ENCODE measurements at regions not wholly inside any gene's neighbourhood (a gene's known extent, or its start where the extent isn't known, plus 50 kb on each side); places are given as distances from the start of the nearest gene placed in this dataset.
A peak's percentile ranks its signal among the peaks of the same experiment; 100 is the strongest.

DNA sequence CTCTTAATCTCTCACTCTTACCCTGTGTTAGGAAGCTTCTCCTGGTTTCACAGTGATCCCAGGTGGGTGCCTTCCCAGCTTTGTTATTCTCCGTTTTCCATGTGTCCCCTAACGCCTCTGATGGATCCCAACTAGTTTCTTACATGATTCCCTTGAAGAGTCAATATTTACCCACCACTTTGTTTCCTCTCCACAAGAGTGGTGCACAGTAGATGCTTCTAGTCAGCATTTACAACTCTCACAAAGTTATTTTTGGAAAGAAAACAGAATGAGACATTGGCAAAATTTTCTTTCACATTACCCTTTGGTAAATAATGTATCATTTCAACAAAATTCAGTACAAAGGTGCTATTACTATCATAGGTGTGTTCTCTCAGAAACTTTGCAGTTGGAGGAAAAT lies 1611.1 kb upstream of the ZEB2 start:
- no peak for DNase-seq (ENCODE audit: low read depth)

DNA sequence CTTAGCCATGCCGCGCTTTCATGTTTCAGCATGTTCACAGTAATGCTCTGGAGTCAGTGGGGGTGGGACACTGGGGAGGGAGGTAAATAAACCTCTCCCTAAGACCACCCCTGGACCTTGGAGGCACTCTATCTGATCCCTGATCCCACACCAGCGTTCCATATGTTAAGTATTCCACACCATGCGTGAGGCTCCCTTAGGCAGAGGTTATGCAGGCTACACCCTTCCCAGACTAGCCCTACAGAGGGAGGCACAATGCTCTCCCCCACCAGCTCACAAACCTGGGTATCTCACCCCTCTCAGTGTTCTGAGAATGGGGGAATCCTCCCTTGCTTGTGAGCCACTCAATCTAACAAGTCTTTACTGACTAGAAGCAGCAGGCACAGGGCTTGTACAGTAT lies 1610.4 kb upstream of the ZEB2 start:
- no peak for DNase-seq (ENCODE audit: low read depth)

DNA sequence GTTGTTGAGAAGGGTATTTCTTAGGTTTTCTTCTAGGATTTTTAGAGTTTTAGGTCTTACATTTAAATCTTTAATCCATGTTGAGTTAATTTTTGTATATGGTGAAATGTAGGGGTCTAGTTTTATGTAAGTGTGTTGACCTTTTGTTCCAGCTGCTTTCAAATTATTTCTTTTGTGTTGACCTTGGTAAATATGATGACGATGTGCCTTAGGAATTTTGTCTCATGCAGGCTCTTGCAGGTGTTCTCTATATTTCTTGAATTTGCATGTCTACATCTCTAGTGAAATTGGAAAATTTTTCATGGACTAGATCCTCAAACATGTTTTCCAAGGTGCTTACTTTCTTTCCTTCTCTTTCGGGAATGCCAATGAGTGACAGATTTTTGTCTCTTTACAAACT lies 1609.3 kb upstream of the ZEB2 start:
- no peak for DNase-seq (ENCODE audit: low read depth)

DNA sequence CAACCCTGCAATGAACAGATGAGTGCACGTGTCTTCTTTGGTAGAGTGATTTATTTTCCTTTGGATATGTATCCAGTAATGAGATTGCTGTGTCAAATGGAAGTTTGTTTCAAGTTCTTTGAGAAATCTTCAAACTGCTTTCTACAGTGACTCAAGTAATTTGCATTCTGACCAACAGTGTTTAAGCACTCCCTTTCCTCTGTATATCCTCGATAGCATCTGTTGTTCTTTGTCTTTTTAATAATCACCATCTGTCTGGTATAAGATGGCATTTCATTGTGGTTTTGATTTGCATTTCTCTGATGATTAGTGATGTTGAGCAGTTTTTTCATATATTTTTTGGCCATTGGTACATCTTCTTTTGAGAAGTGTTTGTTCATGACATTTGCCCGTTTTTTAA lies 1608.3 kb upstream of the ZEB2 start:
- peak; percentile 4 for DNase-seq (ENCODE audit: low read depth)

DNA sequence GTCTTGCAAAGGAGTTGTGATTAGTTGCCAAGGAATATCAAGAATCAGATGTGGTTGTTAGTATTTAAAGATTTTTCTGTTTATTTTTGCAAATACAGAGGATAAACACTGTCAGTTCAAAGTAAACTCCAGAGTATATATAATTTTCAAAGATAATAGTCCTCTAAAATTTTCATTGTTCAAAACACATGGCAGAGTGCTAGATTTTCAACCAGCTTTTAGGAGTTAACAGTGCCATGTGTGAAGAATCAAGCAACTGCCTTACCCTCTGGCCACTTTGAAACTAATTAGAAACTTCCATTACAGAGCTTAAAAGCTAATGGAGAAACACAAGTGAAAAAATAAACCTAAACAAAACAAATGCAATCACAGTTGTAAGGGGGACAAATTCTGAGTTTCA lies 1605.6 kb upstream of the ZEB2 start:
- DNase-seq (ENCODE audit: low read depth) = no peak

DNA sequence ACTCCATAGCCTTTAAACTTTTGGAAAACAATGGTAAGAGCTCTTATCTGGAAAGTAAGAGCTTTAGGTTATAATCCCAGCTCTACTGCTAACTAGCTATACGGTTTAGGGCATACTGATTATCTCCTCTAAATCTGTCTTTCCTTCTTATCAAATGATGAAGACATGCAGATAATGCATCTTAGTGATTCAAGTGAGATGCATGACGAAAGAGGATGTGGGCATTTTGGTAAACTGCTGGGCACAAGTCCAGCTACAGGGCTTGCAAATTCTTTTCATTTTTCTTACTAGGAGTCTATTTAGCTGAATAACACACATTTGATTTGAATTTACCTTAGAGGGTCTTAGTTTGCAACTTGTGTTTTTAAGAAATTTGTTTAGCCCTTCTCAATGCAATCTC lies 1604.8 kb upstream of the ZEB2 start:
- DNase-seq (ENCODE audit: low read depth) = peak; percentile 87

DNA sequence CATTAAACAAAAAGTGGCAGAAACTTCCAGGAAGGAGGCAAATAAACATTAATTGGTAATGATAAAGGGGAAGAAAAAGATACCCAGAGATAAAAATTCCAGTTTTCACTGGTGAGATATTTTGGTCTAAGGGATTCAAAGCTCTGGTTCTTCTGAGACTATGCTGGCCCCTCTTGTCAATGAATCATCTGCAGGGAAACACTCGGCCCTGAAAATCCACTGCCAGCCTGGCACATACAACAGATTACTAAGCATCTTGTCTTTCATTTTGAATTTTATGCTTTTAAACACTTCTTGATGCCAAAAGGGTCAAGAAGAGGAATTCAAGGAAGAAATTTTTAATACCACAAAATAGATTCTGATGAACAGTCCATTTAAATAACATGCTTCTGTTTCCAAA lies 1603.8 kb upstream of the ZEB2 start:
- DNase-seq (ENCODE audit: low read depth) = no peak

DNA sequence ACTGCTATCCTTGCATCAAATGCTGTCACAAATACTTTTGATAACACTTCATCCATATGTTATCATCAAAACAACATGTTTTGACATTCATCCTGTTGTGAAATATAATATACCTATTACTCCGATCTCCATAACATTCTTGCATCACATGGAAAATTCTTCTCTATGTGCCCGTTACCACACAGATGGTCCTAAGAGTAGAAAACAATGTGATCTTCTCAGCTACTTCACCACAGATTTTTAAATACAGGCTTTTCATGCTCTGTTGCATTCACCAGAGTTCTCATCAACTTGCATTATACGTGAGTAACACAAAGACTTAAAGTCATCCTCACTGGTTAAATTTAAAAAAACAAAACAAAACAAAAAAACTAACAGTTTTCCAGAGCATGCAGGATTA lies 1603.3 kb upstream of the ZEB2 start:
- no peak for DNase-seq (ENCODE audit: low read depth)

DNA sequence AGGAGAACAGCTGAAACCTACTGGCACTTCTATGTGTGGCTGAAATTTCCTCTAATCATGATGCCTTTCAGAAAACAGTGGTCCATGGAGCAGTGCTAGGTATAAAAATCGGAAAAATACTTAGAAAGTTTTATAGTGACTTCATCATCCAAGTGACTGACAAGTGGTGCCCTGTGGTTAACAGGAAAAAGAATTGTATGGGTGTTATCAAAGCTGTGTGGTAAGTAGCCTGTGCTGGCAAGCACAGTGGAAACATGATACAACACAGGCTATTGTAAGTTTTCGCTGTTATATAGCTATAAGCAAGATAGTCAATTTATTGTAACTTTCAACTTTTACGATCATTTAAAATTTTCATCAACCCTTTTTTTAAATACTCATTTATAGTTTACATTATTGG lies 1599.7 kb upstream of the ZEB2 start:
- DNase-seq (ENCODE audit: low read depth) = no peak

DNA sequence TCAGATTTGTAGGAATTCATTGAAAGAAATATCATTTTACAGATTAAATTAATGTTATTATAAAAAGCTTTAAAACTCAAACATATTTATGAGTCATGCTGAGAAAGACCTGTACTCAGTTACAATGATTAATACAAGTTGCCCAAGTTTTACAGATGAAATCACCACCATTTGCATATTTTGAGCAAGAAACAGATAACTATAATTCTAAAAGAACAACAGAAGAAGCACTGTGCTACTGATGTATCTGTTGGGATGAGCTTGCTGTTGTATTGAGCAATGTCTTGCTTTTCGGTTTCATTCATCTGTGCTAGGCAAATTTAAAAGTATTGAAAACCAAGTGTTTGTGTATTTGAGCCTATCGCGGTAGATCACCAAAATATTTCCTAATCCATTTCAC lies 1589.1 kb upstream of the ZEB2 start:
- peak; percentile 53 for DNase-seq (ENCODE audit: low read depth)

DNA sequence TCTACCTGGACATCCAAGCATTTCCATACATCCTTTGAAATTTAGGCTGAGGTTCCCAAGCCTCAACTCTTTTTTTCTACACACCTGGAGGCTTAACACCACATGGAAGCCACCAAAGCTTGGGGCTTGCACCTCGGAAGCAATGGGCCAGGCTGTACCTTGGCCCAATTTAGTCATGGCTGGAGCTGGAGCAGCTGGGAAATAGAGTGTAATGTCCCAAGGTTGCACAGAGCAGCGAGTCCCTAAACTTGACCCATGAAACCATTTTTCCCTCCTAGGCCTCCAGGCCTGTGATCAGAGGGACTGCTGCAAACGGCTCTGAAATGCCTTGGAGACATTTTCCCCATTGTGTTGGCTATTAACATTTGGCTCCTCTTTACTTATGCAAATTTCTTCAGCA lies 1574.3 kb upstream of the ZEB2 start:
- no peak for DNase-seq (ENCODE audit: low read depth)

DNA sequence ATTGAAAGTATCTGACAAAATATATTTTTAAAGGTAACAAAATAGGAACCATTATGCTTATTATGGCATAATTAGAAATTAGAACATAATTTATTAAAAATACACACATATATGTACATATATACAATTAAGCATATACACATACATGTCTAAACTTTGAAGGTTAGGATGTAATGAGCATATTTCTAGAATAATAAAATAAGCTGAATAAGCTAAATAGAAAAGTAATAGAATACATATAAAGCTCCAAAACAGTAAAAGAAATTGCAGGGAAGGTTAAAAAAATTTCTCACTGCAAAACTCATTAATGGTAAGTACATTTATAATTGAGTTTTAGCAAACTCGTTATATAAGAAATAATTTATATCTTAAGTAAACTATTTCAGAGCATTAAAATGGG lies 1561.5 kb upstream of the ZEB2 start:
- no peak for DNase-seq (ENCODE audit: low read depth)

DNA sequence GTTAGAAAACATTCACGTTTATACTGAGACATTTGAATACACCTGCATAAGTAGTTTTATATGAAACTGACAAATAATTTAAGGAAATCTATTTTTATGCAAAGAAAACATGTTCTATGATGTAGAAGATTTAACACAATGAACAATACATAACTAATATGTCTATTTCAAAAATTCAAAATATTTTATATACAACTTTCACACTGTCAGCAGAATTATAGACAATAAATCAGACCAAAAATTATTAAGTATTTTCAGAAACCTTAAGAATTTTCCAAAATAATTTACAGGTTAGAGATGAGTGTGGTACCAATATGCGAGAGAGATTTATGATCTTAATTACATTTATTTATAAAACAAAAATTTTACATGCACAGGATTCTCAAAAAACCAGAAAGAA lies 1561.0 kb upstream of the ZEB2 start:
- no peak for DNase-seq (ENCODE audit: low read depth)

DNA sequence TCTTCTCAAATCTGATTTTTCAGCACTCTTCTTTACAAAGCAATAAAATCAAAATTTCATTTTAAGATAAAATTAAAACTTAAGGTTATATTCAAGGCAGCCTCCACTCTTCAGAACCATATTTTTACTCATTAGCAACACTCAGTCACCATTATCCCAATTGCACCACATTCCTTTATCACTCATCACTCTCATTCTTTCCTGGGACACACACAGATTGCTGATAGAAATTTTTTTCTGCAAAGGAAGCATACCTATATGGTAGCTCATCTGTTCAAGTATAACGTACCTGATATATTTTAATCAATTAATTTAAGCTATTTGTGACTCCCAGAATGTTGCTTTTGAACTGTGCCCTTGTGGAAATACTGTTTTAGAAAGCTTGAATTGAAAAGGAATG lies 1559.3 kb upstream of the ZEB2 start:
- peak; percentile 26 for DNase-seq (ENCODE audit: low read depth)

DNA sequence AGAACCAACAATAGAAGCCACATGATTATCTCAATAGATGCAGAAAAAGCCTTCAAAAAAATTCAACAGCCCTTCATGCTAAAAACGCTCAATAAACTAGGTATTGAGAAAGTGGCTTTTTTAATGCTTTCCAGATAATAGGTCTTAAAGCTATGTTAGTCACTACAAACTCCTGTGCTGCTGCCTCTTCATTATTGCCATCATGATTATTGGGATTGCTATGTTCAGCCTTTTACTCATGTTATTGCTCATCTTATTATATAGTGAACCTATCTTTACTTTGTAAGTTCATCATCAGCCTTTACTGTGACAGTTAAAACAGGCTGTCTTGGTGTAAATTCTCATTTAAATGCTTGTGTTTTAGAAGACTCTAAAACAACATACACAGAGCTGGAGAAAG lies 1557.2 kb upstream of the ZEB2 start:
- peak; percentile 9 for DNase-seq (ENCODE audit: low read depth)

DNA sequence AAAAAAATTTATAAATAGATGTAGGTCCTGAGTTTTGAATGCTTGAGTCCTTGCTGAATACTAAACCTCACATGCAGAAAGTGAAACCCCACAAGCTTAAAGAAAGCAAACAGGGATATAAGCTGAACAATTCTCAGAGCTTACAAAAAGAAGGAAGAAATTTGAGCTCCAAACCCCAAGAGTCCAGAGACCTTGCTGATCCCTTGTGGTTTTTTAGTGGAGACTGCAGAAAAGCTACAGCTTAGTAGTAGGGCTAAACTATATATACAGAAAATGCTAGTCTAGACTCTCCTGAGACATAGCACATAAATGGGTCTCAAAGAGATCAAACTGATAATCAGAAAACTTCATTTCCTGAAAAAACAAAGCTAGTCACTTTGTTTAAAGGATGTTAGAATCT lies 1548.1 kb upstream of the ZEB2 start:
- no peak for DNase-seq (ENCODE audit: low read depth)

DNA sequence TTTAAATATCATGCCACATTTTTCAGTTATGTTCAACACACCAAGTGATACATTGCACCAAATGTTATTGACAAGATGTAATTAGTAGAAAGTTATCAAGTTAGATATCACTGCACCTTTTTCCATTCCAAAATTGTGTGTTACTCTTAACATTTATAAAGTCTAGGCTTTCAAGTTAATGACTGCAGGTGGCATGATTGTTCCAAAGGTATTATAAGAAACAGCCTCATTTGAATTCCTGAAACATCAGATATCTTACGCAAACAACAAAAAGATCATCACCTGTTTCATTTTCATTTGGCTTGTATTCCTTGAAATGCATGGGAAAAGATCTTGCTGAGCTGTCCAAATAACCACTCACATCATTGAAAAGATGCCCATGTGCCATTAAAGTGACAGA lies 1528.2 kb upstream of the ZEB2 start:
- DNase-seq (ENCODE audit: low read depth) = no peak

DNA sequence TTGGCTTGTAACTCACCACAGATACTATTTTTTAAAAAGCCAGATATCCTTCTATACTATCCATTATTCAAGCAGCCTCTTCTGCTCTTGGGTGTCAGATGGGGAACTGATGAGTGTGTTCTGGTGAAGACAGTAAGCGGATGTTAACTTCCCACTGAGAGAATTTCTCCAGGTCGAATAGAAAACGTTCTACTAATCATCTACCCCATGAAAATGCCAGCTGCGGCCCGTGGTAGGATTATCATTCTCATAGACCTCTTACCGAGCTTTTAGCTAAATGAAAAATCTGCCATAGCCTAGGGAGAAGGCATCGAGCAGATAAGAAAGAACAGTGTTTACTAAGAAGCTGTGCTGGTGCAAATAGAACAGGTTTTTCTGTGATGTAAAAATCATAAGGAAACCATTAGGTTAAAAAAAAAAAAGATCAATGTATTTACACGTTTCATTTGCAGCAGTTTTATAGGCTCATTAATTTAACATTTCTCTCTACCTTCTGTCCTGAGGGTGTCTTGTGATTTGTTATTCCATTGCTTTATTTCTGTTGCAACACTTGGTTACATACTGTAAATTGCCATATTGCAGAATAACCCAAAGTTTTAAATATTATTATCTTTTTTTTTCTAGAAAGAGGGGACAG lies 1521.5 kb upstream of the ZEB2 start:
- DNase-seq (ENCODE audit: low read depth) = no peak

DNA sequence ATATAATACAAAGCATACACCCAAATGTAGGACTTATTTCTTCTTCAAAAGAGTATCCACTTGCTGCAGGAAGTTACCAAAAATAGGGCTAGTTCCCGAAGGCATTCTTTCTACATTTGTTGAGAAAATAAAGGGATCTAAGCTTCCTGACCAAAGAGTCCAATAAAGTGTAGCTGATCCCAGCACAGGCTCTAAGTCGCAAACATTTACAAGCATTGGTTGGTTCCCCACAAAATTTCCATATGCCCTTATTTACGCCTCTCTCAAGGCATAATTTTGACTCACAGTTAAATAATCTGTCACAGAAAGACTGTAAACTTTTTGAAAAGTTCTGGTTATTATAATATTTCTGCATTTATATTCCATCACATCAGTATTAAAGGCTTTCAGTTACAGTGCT lies 1520.1 kb upstream of the ZEB2 start:
- DNase-seq (ENCODE audit: low read depth) = no peak

DNA sequence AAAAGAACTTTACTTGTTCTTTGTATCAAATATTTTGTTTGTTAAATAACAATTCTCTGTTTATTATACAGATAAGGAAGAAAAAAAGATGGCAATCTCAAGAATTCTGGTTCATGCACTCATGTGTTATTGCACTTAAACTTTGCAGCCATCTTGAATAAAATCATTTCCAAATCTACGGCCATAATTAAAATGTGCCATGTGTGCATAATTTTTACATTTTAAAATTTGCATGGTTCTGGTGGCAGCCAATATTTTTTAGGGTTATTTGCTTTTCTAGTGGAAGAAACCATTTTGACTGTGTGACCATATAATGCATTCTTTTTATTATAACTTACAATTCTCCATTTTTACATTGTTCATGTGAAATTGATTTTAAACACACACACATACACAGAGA lies 1518.1 kb upstream of the ZEB2 start:
- no peak for DNase-seq (ENCODE audit: low read depth)

DNA sequence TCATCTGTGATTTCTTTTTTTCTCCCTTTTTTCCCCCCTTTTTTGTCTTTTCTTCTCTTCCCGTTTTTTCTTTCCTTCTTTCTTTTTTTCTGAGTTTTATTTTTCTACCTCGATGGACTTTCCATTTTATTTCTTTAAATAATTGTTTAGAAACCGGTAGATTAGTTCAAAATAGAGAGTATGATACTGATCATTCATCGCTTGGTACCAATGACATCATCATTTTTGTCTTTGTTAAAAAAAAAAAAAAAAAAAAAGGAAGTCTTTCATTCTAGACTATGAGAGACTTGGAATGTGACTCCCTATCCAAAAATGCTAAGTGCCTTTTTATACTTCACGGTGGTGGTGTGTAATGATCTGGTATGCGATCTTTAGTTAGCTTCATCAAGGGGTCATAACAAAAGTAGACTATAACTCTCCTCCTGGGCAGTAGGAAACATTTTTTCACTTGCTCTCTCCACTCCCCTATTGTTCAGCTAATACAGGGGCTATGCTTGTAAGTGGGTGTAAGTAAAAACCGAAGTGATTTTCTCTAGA lies 1517.5 kb upstream of the ZEB2 start:
- DNase-seq (ENCODE audit: low read depth) = peak; percentile 5

DNA sequence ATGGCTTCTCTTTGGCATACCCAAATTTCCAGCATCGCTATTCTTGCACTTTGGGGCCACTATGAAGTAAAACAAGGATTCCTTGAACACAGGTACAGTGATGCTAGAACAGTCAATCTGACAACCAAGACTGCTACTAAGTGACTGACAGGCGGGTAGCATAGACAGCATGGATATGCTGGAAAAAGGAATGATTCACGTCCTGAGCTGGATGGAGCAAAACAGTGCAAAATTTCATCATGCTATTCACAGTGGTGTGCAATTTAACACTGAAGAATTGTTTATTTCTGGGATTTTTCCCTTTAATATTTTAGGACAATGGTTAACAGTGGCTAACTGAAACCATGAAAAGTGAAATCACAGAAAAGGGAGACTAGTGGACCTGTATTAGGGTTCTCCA lies 1511.2 kb upstream of the ZEB2 start:
- no peak for DNase-seq (ENCODE audit: low read depth)

DNA sequence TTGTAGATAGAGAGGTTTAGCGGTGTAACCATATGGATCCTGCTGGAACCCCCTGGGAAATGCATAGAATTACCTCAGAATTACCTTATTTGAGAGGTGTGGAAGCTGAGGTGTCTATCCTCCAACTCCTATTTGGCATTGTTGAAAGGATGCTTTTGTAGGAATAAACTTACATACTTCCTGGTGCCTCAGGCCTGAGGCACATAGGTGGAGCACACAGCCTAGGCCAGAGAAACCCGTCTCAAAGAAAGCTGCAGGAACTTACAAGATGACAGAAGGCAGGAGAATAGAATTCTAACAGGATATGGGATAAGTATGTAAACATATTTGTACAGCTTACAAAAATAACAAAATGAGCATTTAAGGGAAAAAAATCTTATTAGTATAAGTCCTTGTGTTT lies 1507.2 kb upstream of the ZEB2 start:
- DNase-seq (ENCODE audit: low read depth) = no peak

DNA sequence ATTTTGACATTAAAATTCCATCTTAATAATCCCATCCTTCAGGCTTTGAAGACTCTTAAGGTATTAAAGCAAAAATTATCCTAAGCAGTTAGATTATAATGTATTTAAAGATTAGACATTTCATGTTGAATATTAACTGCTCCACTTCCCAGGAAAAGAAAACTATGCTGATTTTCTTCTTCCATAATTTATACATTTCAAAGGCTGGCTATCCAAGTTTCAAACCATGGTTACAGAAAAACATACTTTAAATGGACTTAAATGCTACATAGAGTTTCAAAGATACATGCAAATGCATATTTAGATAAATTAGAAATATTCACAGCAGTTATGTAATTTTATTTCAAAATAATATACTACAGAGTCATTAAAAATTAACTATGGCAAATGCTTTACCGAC lies 1505.6 kb upstream of the ZEB2 start:
- DNase-seq (ENCODE audit: low read depth) = no peak
